ENCODE measurements at regions not wholly inside any gene's neighbourhood (a gene's known extent, or its start where the extent isn't known, plus 50 kb on each side); places are given as distances from the start of the nearest gene placed in this dataset.

GRCh38 chr4:148982200-148982599, 540.0 kb upstream of the NR3C2 start:
- peaks cover 0 to 24% (median 5%) of the 10 kb centered on the region in 3 donors for H3K4me1 ChIP-seq
- H3K27ac ChIP-seq = no peak overlapping the region
- intact Hi-C loops (cut with DNase I) = no loop called here
- WGBS, 2 donors = 74 to 75% methylated on average over 4 of the region's 4 CpGs
- H3K27me3 ChIP-seq = no peaks in the 10 kb centered on the region
- TF ChIP-seq CTCF (IDR thresholded peaks at IDR 0.05) (no peak), POLR2A (IDR thresholded peaks at IDR 0.05) (no peak)
- no peak overlapping the region for H3K4me3 ChIP-seq
- no peak for DNase-seq
- no peaks in the 10 kb centered on the region for H3K9me3 ChIP-seq
- H3K36me3 ChIP-seq = no peaks in the 10 kb centered on the region

- H3K36me3 ChIP-seq = no peaks in the 10 kb centered on the region
- no peaks in the 10 kb centered on the region for H3K27me3 ChIP-seq
- intact Hi-C loops (cut with DNase I) = no loop called here
- DNase-seq = no peak
- H3K9me3 ChIP-seq = no peaks in the 10 kb centered on the region
- TF ChIP-seq POLR2A (IDR thresholded peaks at IDR 0.05) = no peak
- TF ChIP-seq CTCF (IDR thresholded peaks at IDR 0.05) = no peak
- no peak overlapping the region for H3K4me3 ChIP-seq
- H3K4me1 ChIP-seq = peaks cover 0 to 14% (median 0%) of the 10 kb centered on the region in 3 donors
- peak overlapping the region in 1 of 4 donors; percentile 2 for H3K27ac ChIP-seq
Measured at GRCh38 chr4:148980782-148981480, 538.7 kb upstream of the NR3C2 start.

GRCh38 chr4:148978301-148978700, 536.1 kb upstream of the NR3C2 start:
- peaks cover 0 to 11% (median 0%) of the 10 kb centered on the region in 3 donors for H3K4me1 ChIP-seq
- WGBS, 2 donors = 68 to 80% methylated on average over 3 of the region's 3 CpGs
- H3K4me3 ChIP-seq = no peak overlapping the region
- no peaks in the 10 kb centered on the region for H3K36me3 ChIP-seq
- H3K27ac ChIP-seq = no peak overlapping the region
- no peaks in the 10 kb centered on the region for H3K27me3 ChIP-seq
- DNase-seq = no peak
- TF ChIP-seq CTCF (IDR thresholded peaks at IDR 0.05) = no peak
- no peak for TF ChIP-seq POLR2A (IDR thresholded peaks at IDR 0.05)
- no peaks in the 10 kb centered on the region for H3K9me3 ChIP-seq
- intact Hi-C loops (cut with DNase I) = no loop called here

- H3K27ac ChIP-seq = no peak overlapping the region
- no peaks in the 10 kb centered on the region for H3K27me3 ChIP-seq
- intact Hi-C loops (cut with DNase I) = no loop called here
- no peaks in the 10 kb centered on the region for H3K36me3 ChIP-seq
- WGBS, 2 donors = 68 to 84% methylated on average over 1 of the region's 1 CpG
- H3K4me1 ChIP-seq = peaks cover 0 to under 1% (median 0%) of the 10 kb centered on the region in 3 donors
- H3K9me3 ChIP-seq = no peaks in the 10 kb centered on the region
- no peak for TF ChIP-seq POLR2A (IDR thresholded peaks at IDR 0.05)
- no peak for TF ChIP-seq CTCF (IDR thresholded peaks at IDR 0.05)
- no peak overlapping the region for H3K4me3 ChIP-seq
- no peak for DNase-seq
Measured at GRCh38 chr4:148975464-148975863, 533.2 kb upstream of the NR3C2 start.

GRCh38 chr4:148965080-148965479, 522.9 kb upstream of the NR3C2 start:
- DNase-seq = no peak
- intact Hi-C loops (cut with DNase I) = no loop called here
- Histone ChIP-seq H3K27ac (no peak overlapping the region), H3K27me3 (no peaks in the 10 kb centered on the region), H3K4me1 (no peaks in the 10 kb centered on the region), H3K4me3 (no peak overlapping the region), H3K36me3 (no peaks in the 10 kb centered on the region), H3K9me3 (no peaks in the 10 kb centered on the region)
- 83 to 95% methylated on average over 2 of the region's 2 CpGs for WGBS, 2 donors
- TF ChIP-seq CTCF (IDR thresholded peaks at IDR 0.05) = no peak
- TF ChIP-seq POLR2A (IDR thresholded peaks at IDR 0.05) = no peak

Measured in esophagus squamous epithelium (tissue), 5 donors.